ENCODE measurements at regions not wholly inside any gene's neighbourhood (a gene's known extent, or its start where the extent isn't known, plus 50 kb on each side); places are given as distances from the start of the nearest gene placed in this dataset.

GRCh38 chr2:146994246-146994645 is 850.6 kb upstream of the ACVR2A start:
- Histone ChIP-seq H3K4me3 (ENCODE audit: insufficient read depth in 1 of 2, low read depth in 1 of 2, low read length in 2 of 2) (no peak overlapping the region), H2AK5ac (ENCODE audit: low read length, severe bottlenecking) (no peak overlapping the region), H3K4me1 (ENCODE audit: control insufficient read depth, insufficient read depth, low read depth, low read length) (no peaks in the 10 kb centered on the region), H3K9ac (ENCODE audit: low read length) (no peak overlapping the region), H3K18ac (ENCODE audit: low read depth in 1 of 2, low read length in 2 of 2) (no peak overlapping the region), H3K4ac (ENCODE audit: low read depth in 1 of 2, low read length in 2 of 2) (no peak overlapping the region), H4K8ac (ENCODE audit: low read length) (no peak overlapping the region), H2BK5ac (ENCODE audit: low read depth, low read length, poor library complexity, severe bottlenecking) (no peak overlapping the region), H3K14ac (ENCODE audit: low read length in 2 of 2) (no peak overlapping the region), H4K91ac (ENCODE audit: low read length) (no peak overlapping the region), H2AFZ (ENCODE audit: low read depth, low read length) (no peak overlapping the region), H2BK120ac (ENCODE audit: low read depth, low read length) (no peak overlapping the region), H2BK12ac (ENCODE audit: low read length in 2 of 2) (no peak overlapping the region), H3K27me3 (ENCODE audit: control insufficient read depth in 1 of 2, insufficient read depth in 1 of 2, low read length in 2 of 2) (no peaks in the 10 kb centered on the region), H3K4me2 (ENCODE audit: low read length, poor library complexity, severe bottlenecking) (no peak overlapping the region), H2BK15ac (ENCODE audit: low read depth, poor library complexity, severe bottlenecking) (no peak overlapping the region), H3K9me3 (ENCODE audit: control insufficient read depth, low read length) (no peaks in the 10 kb centered on the region), H3K27ac (ENCODE audit: low read length, poor library complexity, severe bottlenecking) (no peak overlapping the region), H3K79me1 (replicated peaks; ENCODE audit: low read length, poor library complexity, severe bottlenecking) (no peaks in the 10 kb centered on the region), H3K36me3 (ENCODE audit: control insufficient read depth in 1 of 2, insufficient read depth in 2 of 2, low read depth in 1 of 2, low read length in 2 of 2) (no peaks in the 10 kb centered on the region), H3K23ac (ENCODE audit: low read length in 2 of 2) (no peak overlapping the region)
- no peak for DNase-seq
- 91% methylated on average over 1 of the region's 1 CpG for WGBS

DNA sequence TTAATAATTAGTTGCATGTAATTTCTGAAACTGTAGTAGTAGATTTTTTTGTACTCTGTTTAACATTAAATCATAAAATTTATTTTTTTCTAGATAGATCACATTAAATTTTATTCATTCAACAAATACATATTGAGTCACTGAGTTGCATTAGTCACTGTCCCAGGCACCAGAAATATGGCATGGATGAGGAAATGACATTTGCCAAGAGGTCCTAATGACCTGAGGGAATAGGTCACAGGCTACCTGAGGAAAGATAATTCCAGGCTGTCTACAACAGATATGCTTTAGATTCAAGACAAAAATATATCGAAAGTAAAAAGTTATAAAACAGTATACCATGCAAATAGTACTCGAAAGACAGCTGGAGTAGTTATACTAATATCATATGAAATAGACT is 852.4 kb upstream of the ACVR2A start:
- Histone ChIP-seq H3K36me3 (ENCODE audit: control insufficient read depth in 1 of 2, insufficient read depth in 2 of 2, low read depth in 1 of 2, low read length in 2 of 2) (no peaks in the 10 kb centered on the region), H4K91ac (ENCODE audit: low read length) (no peak overlapping the region), H3K79me1 (replicated peaks; ENCODE audit: low read length, poor library complexity, severe bottlenecking) (no peaks in the 10 kb centered on the region), H2AK5ac (ENCODE audit: low read length, severe bottlenecking) (no peak overlapping the region), H2AFZ (ENCODE audit: low read depth, low read length) (no peak overlapping the region), H2BK120ac (ENCODE audit: low read depth, low read length) (no peak overlapping the region), H2BK5ac (ENCODE audit: low read depth, low read length, poor library complexity, severe bottlenecking) (no peak overlapping the region), H3K23ac (ENCODE audit: low read length in 2 of 2) (no peak overlapping the region), H3K4ac (ENCODE audit: low read depth in 1 of 2, low read length in 2 of 2) (no peak overlapping the region), H3K14ac (ENCODE audit: low read length in 2 of 2) (no peak overlapping the region), H3K9me3 (ENCODE audit: control insufficient read depth, low read length) (no peaks in the 10 kb centered on the region), H3K27ac (ENCODE audit: low read length, poor library complexity, severe bottlenecking) (no peak overlapping the region), H3K4me2 (ENCODE audit: low read length, poor library complexity, severe bottlenecking) (no peak overlapping the region), H3K4me3 (ENCODE audit: insufficient read depth in 1 of 2, low read depth in 1 of 2, low read length in 2 of 2) (no peak overlapping the region), H2BK12ac (ENCODE audit: low read length in 2 of 2) (no peak overlapping the region), H3K27me3 (ENCODE audit: control insufficient read depth in 1 of 2, insufficient read depth in 1 of 2, low read length in 2 of 2) (no peaks in the 10 kb centered on the region), H2BK15ac (ENCODE audit: low read depth, poor library complexity, severe bottlenecking) (no peak overlapping the region), H3K18ac (ENCODE audit: low read depth in 1 of 2, low read length in 2 of 2) (no peak overlapping the region), H4K8ac (ENCODE audit: low read length) (no peak overlapping the region), H3K4me1 (ENCODE audit: control insufficient read depth, insufficient read depth, low read depth, low read length) (no peaks in the 10 kb centered on the region), H3K9ac (ENCODE audit: low read length) (no peak overlapping the region)
- WGBS, result no CpG with 5 or more reads among the region's 2 CpGs
- DNase-seq, result no peak

DNA sequence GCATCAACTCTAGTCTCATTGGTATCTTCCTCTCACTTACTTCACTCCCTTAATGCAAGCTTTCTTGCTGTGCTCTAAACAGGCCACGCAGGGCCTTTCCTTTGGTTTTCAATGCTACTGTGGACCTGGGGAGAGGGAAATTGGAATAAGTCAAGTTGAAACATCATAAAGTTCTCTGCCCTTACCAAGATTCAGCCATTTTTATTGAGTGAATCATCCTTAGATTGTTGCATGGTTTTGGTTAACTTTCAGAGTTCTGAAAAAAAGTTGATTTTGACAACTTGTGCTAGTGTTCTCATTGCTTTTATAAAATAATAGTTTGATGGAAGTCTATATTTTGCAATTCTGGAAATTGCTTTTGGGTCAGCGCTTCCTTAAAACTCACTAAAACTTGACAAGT is 852.8 kb upstream of the ACVR2A start:
- Histone ChIP-seq H2BK120ac (ENCODE audit: low read depth, low read length) (no peak overlapping the region), H3K79me1 (replicated peaks; ENCODE audit: low read length, poor library complexity, severe bottlenecking) (no peaks in the 10 kb centered on the region), H3K27ac (ENCODE audit: low read length, poor library complexity, severe bottlenecking) (no peak overlapping the region), H2BK5ac (ENCODE audit: low read depth, low read length, poor library complexity, severe bottlenecking) (no peak overlapping the region), H2AK5ac (ENCODE audit: low read length, severe bottlenecking) (no peak overlapping the region), H3K9me3 (ENCODE audit: control insufficient read depth, low read length) (no peaks in the 10 kb centered on the region), H3K4ac (ENCODE audit: low read depth in 1 of 2, low read length in 2 of 2) (no peak overlapping the region), H4K91ac (ENCODE audit: low read length) (no peak overlapping the region), H3K14ac (ENCODE audit: low read length in 2 of 2) (no peak overlapping the region), H3K18ac (ENCODE audit: low read depth in 1 of 2, low read length in 2 of 2) (no peak overlapping the region), H3K27me3 (ENCODE audit: control insufficient read depth in 1 of 2, insufficient read depth in 1 of 2, low read length in 2 of 2) (no peaks in the 10 kb centered on the region), H4K8ac (ENCODE audit: low read length) (no peak overlapping the region), H2BK12ac (ENCODE audit: low read length in 2 of 2) (no peak overlapping the region), H3K4me3 (ENCODE audit: insufficient read depth in 1 of 2, low read depth in 1 of 2, low read length in 2 of 2) (no peak overlapping the region), H3K36me3 (ENCODE audit: control insufficient read depth in 1 of 2, insufficient read depth in 2 of 2, low read depth in 1 of 2, low read length in 2 of 2) (no peaks in the 10 kb centered on the region), H3K4me2 (ENCODE audit: low read length, poor library complexity, severe bottlenecking) (no peak overlapping the region), H2BK15ac (ENCODE audit: low read depth, poor library complexity, severe bottlenecking) (no peak overlapping the region), H2AFZ (ENCODE audit: low read depth, low read length) (no peak overlapping the region), H3K23ac (ENCODE audit: low read length in 2 of 2) (no peak overlapping the region), H3K4me1 (ENCODE audit: control insufficient read depth, insufficient read depth, low read depth, low read length) (no peaks in the 10 kb centered on the region), H3K9ac (ENCODE audit: low read length) (no peak overlapping the region)
- DNase-seq, result no peak
- no CpG with 5 or more reads among the region's 2 CpGs for WGBS

GRCh38 chr2:146990311-146991054 is 854.3 kb upstream of the ACVR2A start:
- no peak overlapping the region for H2AFZ ChIP-seq (ENCODE audit: low read depth, low read length)
- H3K36me3 ChIP-seq (ENCODE audit: control insufficient read depth in 1 of 2, insufficient read depth in 2 of 2, low read depth in 1 of 2, low read length in 2 of 2), result no peaks in the 10 kb centered on the region
- H2BK12ac ChIP-seq (ENCODE audit: low read length in 2 of 2), result no peak overlapping the region
- no peaks in the 10 kb centered on the region for H3K9me3 ChIP-seq (ENCODE audit: control insufficient read depth, low read length)
- H2BK15ac ChIP-seq (ENCODE audit: low read depth, poor library complexity, severe bottlenecking), result no peak overlapping the region
- H2BK5ac ChIP-seq (ENCODE audit: low read depth, low read length, poor library complexity, severe bottlenecking), result no peak overlapping the region
- H4K8ac ChIP-seq (ENCODE audit: low read length), result no peak overlapping the region
- peak; percentile 7 for DNase-seq
- H3K4me2 ChIP-seq (ENCODE audit: low read length, poor library complexity, severe bottlenecking), result no peak overlapping the region
- H3K4ac ChIP-seq (ENCODE audit: low read depth in 1 of 2, low read length in 2 of 2), result no peak overlapping the region
- H3K27ac ChIP-seq (ENCODE audit: low read length, poor library complexity, severe bottlenecking), result no peak overlapping the region
- H3K79me1 ChIP-seq (replicated peaks; ENCODE audit: low read length, poor library complexity, severe bottlenecking), result no peaks in the 10 kb centered on the region
- H2BK120ac ChIP-seq (ENCODE audit: low read depth, low read length), result no peak overlapping the region
- H3K9ac ChIP-seq (ENCODE audit: low read length), result peak overlapping the region; percentile 34
- WGBS, result 82% methylated on average over 2 of the region's 6 CpGs
- H3K14ac ChIP-seq (ENCODE audit: low read length in 2 of 2), result no peak overlapping the region
- no peak overlapping the region for H2AK5ac ChIP-seq (ENCODE audit: low read length, severe bottlenecking)
- H3K18ac ChIP-seq (ENCODE audit: low read depth in 1 of 2, low read length in 2 of 2), result no peak overlapping the region
- no peaks in the 10 kb centered on the region for H3K4me1 ChIP-seq (ENCODE audit: control insufficient read depth, insufficient read depth, low read depth, low read length)
- no peak overlapping the region for H3K4me3 ChIP-seq (ENCODE audit: insufficient read depth in 1 of 2, low read depth in 1 of 2, low read length in 2 of 2)
- no peak overlapping the region for H4K91ac ChIP-seq (ENCODE audit: low read length)
- H3K23ac ChIP-seq (ENCODE audit: low read length in 2 of 2), result no peak overlapping the region
- no peaks in the 10 kb centered on the region for H3K27me3 ChIP-seq (ENCODE audit: control insufficient read depth in 1 of 2, insufficient read depth in 1 of 2, low read length in 2 of 2)
